IPS-18c (cell line): ENCODE measurements at regions not wholly inside any gene's neighbourhood (a gene's known extent, or its start where the extent isn't known, plus 50 kb on each side); places are given as distances from the start of the nearest gene placed in this dataset.
"Not testable (repeated sequence)": the region's sequence is repeated elsewhere in the genome, so short reads cannot be mapped to it uniquely, and the experiment has no call there.

Source experiments
- H3K4me3 ChIP-seq: 2 replicates; pipeline ENCODE4 v1.7.0; 2013; ENCODE audit warnings: low read depth, mild to moderate bottlenecking, low read length, moderate library complexity; ENCODE audit not compliant: insufficient read depth
- H3K9me3 ChIP-seq: one replicate; pipeline ENCODE4 v1.6.1; 2013; ENCODE audit warnings: mild to moderate bottlenecking, low read length, moderate library complexity; ENCODE audit not compliant: control insufficient read depth, insufficient read depth

DNA sequence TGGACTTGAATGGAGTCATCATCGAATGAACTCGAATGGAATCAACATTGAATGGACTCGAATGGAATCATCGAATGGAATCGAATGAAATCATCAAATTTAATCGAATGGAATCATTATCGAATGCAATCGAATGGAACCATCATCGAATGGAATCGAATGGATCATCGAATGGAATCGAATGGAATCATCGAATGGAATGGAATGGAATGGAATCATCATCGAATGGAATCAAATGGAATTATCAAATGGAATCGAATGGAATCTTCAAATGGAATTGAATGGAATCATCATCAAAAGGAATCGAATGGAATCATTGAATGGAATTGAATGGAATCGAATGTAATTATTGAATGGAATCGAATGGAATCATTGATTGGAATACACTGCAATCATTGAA is 610.3 kb downstream of the TP53TG3F start:
- H3K4me3 ChIP-seq, result not testable (repeated sequence)
- peaks cover 10% of the 10 kb centered on the region for H3K9me3 ChIP-seq

- Histone ChIP-seq H3K4me3 (no peak overlapping the region), H3K9me3 (peaks cover 4% of the 10 kb centered on the region)
These were observed 619.3 kb downstream of the TP53TG3F start for GRCh38 chr16:34078691-34079090.

- not testable (repeated sequence) for H3K9me3 ChIP-seq, H3K4me3 ChIP-seq
These were observed 625.6 kb downstream of the TP53TG3F start for GRCh38 chr16:34085038-34085437.

DNA sequence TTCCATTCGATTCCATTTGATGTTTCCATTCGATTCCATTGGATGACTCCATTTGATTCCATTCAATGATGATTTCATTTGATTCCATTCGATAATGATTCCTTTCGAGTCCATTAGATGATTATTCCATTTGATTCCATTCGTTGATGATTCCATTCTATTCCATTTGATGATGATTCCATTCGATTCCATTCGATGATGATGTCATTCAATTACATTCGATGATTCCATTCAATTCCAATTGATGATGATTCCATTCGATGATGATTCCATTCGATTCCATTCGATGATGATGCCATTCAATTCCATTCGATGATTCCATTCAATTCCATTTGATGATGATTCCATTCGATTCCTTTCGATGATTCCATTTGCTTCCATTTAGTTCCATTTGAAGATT is 635.6 kb downstream of the TP53TG3F start:
- not testable (repeated sequence) for H3K4me3 ChIP-seq
- peaks cover 15% of the 10 kb centered on the region for H3K9me3 ChIP-seq

- H3K4me3 ChIP-seq, result not testable (repeated sequence)
- H3K9me3 ChIP-seq, result peaks cover 15% of the 10 kb centered on the region
These were observed 637.5 kb downstream of the TP53TG3F start for GRCh38 chr16:34096911-34097310.

DNA sequence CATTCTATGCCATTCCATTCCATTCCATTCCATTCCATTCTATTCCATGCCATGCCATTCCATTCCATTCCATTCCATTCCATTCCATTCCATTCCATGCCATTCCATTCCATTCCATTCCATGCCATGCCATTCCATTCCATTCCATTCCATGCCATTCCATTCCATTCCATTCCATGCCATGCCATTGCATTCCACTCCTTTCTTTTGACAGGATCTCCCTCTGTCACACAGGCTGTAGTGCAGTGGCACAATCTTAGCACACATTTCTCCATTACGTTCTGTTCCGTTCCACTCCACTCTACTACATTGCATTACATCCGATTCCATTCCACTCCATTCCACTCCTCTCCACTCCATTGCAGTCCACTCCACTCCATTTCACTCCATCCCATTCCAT is 637.9 kb downstream of the TP53TG3F start:
- not testable (repeated sequence) for H3K4me3 ChIP-seq
- peaks cover 15% of the 10 kb centered on the region for H3K9me3 ChIP-seq

DNA sequence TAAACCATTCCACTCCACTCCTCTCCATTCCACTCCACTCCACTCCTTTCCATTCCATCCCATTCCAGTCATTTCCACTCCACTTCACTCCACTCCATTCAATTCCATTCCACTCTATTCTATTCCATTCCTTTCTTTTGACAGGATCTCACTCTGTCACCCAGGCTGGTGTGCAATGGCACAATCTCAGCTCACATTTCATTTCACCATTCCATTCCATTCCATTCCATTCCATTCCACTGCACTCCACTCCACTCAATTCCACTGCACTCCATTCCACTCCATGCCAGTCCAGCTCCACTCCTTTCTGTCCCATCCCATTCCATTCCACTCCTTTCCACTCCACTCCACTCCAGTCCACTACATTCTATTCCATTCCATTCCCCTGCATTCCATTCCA is 638.6 kb downstream of the TP53TG3F start:
- H3K9me3 ChIP-seq, result peaks cover 15% of the 10 kb centered on the region
- H3K4me3 ChIP-seq, result not testable (repeated sequence)

DNA sequence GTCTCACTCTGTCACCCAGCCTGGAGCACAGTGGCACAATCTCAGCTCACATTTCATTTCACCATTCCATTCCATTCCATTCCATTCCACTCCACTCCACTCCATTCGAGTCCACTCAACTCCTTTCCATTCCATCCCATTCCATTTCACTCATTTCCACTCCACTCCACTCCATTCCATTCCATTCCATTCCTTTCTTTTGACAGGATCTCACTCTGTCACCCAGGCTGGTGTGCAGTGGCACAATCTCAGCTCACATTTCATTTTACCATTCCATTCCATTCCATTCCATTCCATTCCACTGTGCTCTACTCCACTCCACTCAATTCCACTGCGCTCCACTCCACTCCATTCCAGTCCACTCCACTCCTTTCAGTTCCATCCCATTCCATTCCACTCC is 639.6 kb downstream of the TP53TG3F start:
- H3K9me3 ChIP-seq, result peaks cover 15% of the 10 kb centered on the region
- not testable (repeated sequence) for H3K4me3 ChIP-seq
